NB4 (cell line): ENCODE measurements at regions not wholly inside any gene's neighbourhood (a gene's known extent, or its start where the extent isn't known, plus 50 kb on each side); places are given as distances from the start of the nearest gene placed in this dataset.

Experiments
- POLR2A ChIP-seq: IDR thresholded peaks from 2 replicates; pipeline ENCODE4 v1.6.1; 2011; ENCODE audit warnings: mild to moderate bottlenecking; ENCODE audit not compliant: insufficient read length; ENCODE audit errors: extremely low read depth
- TF ChIP-seq, protein P1 (sequence below): IDR thresholded peaks from one replicate; pipeline ENCODE4 v1.5.1; 2012; ENCODE audit warnings: low read depth, low read length

- TF ChIP-seq POLR2A: no peak
- TF ChIP-seq, protein P1, sequence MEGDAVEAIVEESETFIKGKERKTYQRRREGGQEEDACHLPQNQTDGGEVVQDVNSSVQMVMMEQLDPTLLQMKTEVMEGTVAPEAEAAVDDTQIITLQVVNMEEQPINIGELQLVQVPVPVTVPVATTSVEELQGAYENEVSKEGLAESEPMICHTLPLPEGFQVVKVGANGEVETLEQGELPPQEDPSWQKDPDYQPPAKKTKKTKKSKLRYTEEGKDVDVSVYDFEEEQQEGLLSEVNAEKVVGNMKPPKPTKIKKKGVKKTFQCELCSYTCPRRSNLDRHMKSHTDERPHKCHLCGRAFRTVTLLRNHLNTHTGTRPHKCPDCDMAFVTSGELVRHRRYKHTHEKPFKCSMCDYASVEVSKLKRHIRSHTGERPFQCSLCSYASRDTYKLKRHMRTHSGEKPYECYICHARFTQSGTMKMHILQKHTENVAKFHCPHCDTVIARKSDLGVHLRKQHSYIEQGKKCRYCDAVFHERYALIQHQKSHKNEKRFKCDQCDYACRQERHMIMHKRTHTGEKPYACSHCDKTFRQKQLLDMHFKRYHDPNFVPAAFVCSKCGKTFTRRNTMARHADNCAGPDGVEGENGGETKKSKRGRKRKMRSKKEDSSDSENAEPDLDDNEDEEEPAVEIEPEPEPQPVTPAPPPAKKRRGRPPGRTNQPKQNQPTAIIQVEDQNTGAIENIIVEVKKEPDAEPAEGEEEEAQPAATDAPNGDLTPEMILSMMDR: no peak
Observed at GRCh38 chr4:35700663-35701062, 543.7 kb downstream of the ARAP2 start.
